ENCODE measurements at regions not wholly inside any gene's neighbourhood (a gene's known extent, or its start where the extent isn't known, plus 50 kb on each side); places are given as distances from the start of the nearest gene placed in this dataset.

GRCh38 chr10:22846294-22846693 lies 81.6 kb upstream of the ARMC3 start:
- no peak for TF ChIP-seq ESRRA (IDR thresholded peaks at IDR 0.05; ENCODE audit: borderline replicate concordance, low read length)
- no peak for TF ChIP-seq REST (IDR thresholded peaks at IDR 0.05)
- TF ChIP-seq MAFK (IDR thresholded peaks at IDR 0.05; ENCODE audit: partially characterized antibody), result no peak

All from A549 (cell line).